Endothelial cell of hepatic sinusoid (primary cell): ENCODE measurements at regions not wholly inside any gene's neighbourhood (a gene's known extent, or its start where the extent isn't known, plus 50 kb on each side); places are given as distances from the start of the nearest gene placed in this dataset.

Experiments
- in situ Hi-C: cut with HindIII; loops from 2 replicates; pipeline ENCODE4 v1.10.0; 2017; ENCODE audit warnings: low sequenced_read_pairs

GRCh38 chr4:43766648-43767047, 682.0 kb downstream of the KCTD8 start:
- in situ Hi-C loops: no loop called here

GRCh38 chr4:43776371-43776770, 672.2 kb downstream of the KCTD8 start:
- in situ Hi-C loops: no loop called here

- in situ Hi-C loops: no loop called here
These were observed 670.3 kb downstream of the KCTD8 start for GRCh38 chr4:43778187-43778915.

- in situ Hi-C loops: no loop called here
These were observed 667.5 kb downstream of the KCTD8 start for GRCh38 chr4:43781125-43781524.

GRCh38 chr4:43782391-43782790, 666.2 kb downstream of the KCTD8 start:
- in situ Hi-C loops: no loop called here

- in situ Hi-C loops: no loop called here
These were observed 632.5 kb downstream of the KCTD8 start for GRCh38 chr4:43816116-43816515.

GRCh38 chr4:43822621-43823020, 626.0 kb downstream of the KCTD8 start:
- in situ Hi-C loops: no loop called here

- in situ Hi-C loops: no loop called here
These were observed 612.7 kb downstream of the KCTD8 start for GRCh38 chr4:43835869-43836268.

GRCh38 chr4:43837171-43837570, 611.4 kb downstream of the KCTD8 start:
- in situ Hi-C loops: no loop called here

- in situ Hi-C loops: no loop called here
These were observed 611.0 kb downstream of the KCTD8 start for GRCh38 chr4:43837604-43838003.

GRCh38 chr4:43842594-43842993, 606.0 kb downstream of the KCTD8 start:
- in situ Hi-C loops: no loop called here

- in situ Hi-C loops: no loop called here
These were observed 605.1 kb downstream of the KCTD8 start for GRCh38 chr4:43843501-43843900.

- in situ Hi-C loops: no loop called here
These were observed 602.5 kb downstream of the KCTD8 start for GRCh38 chr4:43846111-43846587.

- in situ Hi-C loops: no loop called here
These were observed 594.9 kb downstream of the KCTD8 start for GRCh38 chr4:43853565-43854264.

- in situ Hi-C loops: no loop called here
These were observed 593.3 kb downstream of the KCTD8 start for GRCh38 chr4:43855283-43855682.

- in situ Hi-C loops: no loop called here
These were observed 583.9 kb downstream of the KCTD8 start for GRCh38 chr4:43864616-43865146.

GRCh38 chr4:43867908-43868307, 580.7 kb downstream of the KCTD8 start:
- in situ Hi-C loops: no loop called here

GRCh38 chr4:43875655-43876054, 573.0 kb downstream of the KCTD8 start:
- in situ Hi-C loops: no loop called here

- in situ Hi-C loops: no loop called here
These were observed 566.1 kb downstream of the KCTD8 start for GRCh38 chr4:43882470-43882869.

GRCh38 chr4:43886196-43886595, 562.4 kb downstream of the KCTD8 start:
- in situ Hi-C loops: no loop called here

GRCh38 chr4:43898836-43899235, 549.8 kb downstream of the KCTD8 start:
- in situ Hi-C loops: no loop called here

- in situ Hi-C loops: no loop called here
These were observed 545.2 kb downstream of the KCTD8 start for GRCh38 chr4:43903456-43903855.
